T-helper 22 cell (primary cell): ENCODE measurements at regions not wholly inside any gene's neighbourhood (a gene's known extent, or its start where the extent isn't known, plus 50 kb on each side); places are given as distances from the start of the nearest gene placed in this dataset.

Experiments
- DNase-seq: peaks from one replicate; pipeline ENCODE4 v3.0.0-alpha.2; 2020; ENCODE audit warnings: low read depth

DNA sequence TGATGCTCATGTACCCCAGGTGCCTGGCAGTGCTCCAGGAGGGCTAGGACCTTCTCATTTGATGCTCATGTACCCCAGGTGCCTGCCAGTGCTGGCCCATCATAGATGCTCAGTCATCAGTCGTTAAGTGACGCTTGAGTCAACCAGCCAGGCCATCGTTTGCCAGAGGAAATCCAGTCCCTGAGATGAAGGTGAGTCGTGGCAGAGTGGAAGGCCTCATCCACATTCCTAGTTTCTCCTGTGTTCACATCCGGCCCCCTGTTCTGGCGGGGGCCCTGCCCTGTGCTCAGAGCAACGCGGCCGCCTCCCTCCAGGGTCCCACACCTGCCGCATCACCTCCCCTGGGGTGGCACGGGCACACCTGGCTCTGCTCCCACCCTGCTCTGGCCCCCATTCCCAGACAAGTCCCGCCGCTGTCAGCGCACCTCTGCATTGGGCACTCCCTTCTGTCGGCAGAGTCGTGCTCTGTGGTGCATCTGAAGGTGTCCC is 279.9 kb downstream of the BRD1 start:
- DNase-seq = no peak

DNA sequence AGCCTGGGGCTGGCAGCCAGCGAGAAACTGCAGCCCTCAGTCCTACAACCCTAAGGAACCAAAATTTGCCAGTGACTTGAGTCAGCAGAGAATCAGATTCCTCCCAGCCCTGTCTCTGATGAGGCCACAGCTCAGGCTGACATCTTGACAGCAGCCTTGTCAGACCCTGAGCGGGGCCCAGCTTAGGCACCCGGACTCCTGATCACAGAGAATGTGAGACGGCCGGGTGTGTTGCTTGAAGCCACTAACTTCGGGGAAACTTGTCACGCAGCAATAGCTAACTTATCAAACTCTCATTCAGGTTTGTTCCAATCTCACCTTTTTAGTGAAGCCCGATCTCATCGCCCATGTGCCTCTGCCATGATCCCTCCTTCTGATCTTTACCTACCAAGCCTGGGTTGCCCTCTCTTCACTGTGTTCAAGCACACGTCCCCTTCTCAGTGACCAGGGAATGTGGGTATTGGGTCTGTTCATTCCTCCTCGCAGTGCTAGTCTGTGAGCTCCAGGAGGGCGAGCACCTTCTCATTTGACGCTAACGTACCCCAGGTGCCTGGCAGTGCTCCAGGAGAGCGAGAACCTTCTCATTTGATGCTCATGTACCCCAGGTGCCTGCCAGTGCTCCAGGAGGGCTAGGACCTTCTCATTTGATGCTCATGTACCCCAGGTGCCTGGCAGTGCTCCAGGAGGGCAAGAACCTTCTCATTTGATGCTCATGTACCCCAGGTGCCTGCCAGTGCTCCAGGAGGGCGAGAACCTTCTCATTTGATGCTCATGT is 280.7 kb downstream of the BRD1 start:
- DNase-seq = no peak

DNA sequence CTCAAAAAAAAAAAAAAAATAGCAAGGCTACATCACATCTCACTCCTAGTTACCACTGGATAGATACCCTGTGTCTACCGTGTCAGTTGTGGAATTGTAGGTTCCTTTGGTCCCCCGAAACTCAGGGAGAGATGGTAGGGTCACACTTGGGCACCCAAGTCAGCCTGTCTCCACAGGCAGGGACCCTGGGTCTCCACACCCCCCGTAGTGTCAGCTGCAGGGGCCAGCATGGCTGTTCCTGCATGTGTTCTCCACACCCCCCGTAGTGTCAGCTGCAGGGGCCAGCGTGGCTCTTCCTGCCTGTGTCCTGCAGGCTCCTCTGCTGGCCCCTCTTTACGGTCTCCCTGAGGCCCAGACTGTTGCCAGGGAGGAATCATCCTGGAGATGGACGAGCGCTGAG is 282.1 kb downstream of the BRD1 start:
- no peak for DNase-seq

DNA sequence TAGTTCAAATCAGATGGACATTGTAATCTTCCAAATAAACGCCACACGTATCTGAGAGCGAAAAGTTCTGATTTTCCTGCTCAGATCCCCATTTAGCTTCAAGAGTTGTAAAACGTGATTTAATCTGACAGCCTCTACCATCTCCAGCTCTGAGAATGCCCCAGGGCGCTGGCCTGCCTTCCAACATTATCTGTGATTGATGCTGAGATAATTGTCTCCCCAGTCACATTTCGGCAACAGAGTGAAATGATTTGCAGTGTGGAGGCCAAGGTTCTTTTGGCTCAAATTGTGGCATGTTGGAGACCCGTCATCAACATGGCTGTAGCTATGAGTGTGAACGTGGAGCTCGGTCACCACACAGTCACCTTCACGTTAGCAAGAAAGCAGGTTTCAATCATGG is 283.4 kb downstream of the BRD1 start:
- DNase-seq = no peak

DNA sequence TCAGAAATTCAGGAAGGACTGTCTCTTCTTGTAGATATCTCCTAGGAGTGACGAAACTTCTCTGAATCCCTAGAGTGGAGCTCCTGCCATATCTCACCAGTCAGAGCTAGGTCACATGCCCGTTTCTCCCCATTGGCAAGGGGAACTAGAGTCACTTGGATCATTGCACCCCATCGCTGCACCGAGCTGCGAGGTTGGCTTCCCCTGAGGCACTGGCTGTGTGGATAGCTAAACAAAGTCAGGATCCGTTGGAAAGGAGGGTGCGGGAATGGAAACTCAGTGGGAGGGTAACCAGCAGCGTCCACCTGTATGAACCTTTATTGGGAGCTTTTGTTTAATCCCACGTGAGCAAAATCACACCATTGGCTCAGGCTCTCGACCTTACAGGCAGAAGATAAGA is 283.8 kb downstream of the BRD1 start:
- no peak for DNase-seq

DNA sequence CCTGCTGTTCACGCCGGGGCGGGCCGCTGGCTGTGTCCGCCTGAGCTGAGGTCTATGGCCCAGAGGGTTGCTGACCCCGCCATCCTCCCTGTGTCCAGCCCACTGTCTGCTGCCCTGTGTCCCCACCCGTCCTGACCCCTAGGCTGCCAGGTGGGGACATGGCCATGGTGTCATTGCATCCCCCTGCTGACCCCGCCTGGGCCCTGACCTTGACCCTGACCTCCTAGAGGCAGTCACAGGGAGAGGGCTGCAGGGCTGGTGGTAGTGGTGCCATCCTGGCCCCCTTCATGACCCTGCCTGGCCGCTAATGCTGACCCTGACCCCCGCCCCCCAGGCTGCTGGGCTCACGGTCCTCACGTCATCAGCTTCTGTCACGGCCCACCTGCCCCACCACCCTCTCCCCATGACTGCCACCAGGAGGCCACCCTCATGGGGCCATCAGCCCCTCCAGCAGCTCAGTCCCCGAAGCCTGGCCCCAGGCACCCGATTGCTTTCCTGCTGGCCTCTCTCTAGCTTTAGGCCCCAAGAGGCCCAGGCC is 285.9 kb downstream of the BRD1 start:
- DNase-seq = no peak

DNA sequence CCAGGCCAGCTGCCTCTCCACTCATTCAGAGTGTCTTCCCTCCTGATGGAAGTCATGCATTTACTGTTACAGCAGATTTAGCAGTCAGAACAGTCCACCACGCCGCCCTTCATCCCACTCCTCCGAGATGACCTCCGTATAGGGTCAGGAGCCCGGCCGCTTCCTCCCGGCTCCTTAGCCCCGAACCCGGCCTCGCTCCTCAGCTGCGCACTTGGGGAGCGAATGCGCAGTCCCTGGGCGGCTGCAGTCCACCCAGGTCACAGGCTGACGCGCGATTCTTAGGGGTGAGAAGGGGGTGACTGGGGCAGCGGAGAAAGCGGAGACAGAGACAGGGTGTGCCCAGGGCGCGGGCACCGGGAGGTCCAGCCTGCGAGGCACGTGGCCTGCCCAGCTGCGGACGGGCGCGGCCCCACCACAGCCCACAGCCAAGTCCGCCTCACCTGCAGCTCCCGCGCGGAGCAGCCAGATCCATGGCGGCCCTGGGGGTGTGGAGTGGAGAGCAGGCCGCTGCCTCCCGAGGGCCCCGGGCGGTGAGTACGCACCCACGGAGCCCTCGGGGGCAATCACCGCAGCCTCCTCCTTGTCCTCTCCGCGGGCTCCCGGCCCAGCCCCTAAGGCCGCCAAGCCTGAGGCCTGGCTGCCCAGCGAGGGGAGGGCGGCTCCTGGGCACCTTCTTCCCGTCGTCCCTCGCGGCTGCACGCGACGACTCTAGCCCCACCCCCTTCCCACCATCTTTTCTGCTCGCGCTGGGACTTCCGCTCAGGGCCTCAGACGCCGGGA is 286.6 kb downstream of the BRD1 start:
- no peak for DNase-seq

DNA sequence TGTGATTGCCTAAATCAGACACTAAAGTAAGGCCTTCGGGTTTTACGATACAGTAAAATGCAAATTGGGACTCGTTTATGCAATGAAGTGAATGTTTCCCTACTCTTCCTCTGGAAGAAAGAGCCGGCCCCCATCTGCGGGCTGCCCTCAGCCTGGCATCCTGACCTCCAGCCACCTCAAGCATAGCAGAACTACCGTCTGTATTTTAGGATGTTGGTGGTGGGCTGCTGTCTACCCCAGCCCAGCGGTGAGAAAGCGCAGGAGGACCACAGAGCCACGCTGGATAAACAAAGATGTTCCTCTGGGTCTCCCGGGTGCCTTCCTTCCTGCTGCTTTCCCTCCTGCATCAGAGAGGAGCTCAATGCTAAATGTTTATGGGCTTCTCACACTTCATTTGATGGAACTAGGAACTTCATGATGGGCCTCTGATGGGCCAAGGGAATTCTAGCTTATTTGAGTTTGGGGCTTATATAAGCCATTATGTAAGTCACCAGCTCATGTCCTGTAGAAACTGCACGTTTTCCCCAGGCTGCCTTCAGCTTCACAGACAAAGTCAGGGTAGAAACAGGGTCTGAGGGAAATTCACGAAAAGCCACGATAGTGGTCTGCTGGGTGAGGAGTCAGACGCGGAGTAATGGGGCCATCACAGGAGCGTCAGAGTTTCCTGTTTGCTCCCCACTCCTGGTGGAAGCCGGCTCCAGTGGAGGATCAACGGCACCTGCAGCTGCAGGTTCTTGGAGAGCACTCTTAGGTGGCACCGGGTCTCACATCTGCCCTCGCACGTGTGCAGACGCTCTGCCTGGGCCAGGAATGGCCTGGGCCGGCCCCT is 287.4 kb downstream of the BRD1 start:
- DNase-seq = no peak

DNA sequence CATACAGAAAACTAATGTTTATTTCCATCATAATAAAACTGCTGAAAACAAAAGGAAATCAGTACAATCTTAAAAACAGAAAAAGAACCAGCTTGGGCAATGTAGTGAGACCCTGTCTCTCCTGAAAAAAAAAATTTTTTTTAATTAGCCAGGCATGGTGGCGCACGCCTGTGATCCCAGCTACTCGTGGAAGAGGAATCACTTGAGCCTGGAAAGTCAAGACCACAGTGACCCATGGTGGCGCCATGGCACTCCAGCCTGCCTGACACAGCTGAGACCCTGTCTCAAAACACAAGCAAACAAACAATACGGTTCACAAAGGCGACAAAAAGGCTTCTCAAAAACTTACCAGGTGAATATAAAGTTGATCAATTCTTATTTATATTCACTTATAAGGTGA is 289.7 kb downstream of the BRD1 start:
- no peak for DNase-seq

DNA sequence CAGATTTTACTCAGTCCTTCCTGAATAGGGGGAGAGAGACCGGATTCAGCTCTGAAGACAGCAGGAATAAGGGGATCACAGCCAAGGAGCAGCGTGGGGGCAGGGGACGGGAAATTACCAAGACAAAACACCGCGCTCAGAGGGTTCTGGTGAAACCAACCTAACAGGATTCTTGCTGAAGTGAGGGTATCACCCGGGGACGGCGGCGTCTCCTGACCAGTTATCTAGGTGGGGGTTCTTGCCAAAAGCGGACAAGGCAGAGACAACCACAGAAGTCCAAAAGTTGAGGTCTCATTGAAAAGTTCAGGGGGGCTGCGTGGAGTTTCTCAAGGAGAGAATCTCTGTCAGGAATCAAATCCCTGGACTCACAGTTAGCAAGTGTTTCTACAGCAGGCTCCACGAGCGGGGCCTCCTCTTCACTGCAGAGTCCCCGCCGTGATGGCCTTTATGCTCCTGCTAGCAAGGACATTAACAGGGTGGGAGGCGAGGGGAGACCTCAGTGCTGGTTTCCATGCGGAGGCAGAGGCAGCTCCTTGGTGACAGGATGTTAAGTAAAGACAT is 291.0 kb downstream of the BRD1 start:
- DNase-seq = no peak

DNA sequence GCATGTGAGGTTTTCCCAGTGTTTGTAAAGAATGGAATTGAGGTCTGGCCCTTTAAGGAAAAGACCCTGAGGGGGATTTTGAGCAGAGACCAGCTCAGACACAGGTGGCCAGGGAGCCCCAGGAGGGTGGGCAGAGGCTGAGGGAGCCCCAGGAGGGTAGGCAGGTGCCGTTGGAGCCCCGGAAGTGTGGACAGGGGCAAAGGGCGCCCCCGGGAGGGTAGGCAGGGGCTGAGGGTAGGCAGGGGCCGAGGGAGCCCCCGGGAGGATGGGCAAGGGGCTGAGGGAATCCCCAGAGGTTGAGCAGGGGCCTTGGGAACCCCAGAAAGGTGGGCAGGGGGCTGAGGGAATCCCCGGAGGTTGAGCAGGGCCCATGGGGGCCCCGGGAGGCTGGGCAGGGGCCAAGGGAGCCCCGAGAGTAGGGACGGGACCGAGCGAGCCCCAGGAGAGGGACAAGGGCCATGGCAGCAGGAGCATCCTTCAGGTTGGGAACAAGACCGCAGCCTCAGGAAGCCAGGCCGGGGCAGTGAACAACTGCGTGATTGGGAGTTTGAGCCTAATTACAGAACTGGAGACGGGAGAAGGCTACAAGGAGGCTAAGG is 292.0 kb downstream of the BRD1 start:
- no peak for DNase-seq

DNA sequence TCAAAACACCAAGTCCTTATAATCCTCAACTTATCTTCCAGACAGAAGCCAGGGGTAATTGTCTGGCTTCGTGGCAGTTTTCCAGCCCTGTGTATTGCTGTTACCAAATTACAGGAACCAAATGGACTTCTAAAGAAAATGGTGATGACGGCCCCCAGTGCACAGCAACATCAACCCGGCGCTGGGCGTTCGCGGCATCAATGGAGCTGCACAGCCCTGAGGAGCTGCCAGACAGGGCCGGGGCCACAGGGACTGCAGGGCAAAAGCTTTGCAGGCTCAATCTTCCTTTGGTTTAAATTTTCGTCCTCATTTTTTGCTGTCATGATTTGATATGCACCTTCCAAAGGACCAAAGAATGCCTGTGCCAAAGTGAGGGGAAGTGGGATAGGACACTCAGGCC is 292.5 kb downstream of the BRD1 start:
- DNase-seq = no peak

DNA sequence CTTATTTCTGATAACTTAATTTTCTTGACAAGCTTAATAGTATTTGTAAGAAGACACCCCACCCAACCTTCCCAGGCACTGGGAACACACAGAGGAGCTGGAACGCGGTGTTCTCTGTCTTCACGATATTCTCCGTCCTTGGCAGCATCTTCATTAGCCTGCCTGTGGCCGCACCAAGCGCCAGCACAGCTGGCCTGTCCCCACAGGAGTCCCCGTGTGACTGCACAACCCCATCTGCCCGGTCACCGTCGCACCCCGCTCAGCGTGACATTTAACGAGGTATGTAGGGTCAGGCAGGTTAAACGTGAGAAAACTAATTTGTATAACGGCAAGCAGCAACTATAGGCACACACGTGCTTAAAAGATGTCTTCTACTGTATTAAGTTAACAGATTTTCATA is 293.3 kb downstream of the BRD1 start:
- DNase-seq = no peak

DNA sequence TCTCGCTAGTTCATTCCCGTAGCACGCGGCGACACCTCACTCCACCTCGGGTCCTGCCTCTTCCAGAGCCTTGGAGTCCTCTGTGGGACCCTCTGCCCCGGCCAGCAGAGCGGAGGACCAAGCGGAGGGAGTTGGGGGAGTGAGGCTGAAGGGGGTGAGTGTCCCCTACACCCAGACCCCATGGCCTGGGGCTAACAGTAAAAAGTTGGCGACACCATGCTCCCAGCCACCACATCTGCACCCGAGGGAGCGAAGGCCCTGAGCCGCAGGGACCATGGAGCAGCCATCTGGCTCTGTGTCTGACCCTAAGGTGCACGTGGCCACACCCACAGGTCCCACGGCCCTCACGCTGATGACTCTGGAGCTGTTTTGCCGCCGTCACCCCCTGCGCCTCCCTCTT is 293.8 kb downstream of the BRD1 start:
- no peak for DNase-seq

DNA sequence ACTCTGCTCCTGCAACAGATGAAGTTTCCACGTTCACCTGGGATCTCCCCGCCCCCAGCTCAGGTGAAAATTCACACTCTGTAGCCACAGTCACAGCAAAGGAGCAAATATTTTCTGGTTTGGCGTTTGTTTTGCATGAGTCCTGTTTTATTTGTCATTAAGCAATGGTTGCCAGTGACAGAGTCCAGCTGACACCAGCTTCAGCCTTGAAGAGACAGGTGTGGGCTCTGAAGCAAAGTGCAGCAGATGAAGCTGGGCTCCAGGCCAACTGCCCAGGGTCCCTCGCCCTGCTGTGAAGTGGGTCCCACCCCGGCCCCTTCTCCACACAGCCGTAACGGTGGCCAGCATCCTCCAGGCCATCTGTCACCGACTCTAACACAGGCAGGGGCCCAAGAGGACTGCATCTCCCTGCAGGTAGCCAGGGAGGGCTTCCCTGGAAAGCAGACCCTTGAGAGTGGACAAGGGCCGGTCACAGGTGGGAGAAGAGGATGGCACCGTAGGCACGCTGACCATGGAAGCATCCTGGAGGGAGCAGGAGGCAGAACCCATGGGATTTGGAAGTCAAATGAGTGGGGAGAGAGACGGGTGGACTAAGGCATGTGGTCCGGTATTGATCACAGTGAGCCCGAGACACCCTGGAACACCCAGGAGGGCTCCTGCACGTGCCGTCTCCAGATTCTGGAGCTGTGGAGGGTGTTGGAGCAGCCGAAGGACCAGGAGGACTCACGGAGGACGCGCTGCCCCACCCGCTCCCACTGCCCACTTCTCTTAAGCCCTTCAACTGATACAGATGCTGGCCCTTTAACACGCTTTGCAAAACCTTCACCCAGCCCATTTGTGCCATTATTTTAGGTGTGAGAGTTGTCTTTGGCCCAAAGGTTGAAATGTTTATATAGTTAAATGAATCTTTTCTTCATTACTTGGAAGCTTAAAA is 294.5 kb downstream of the BRD1 start:
- no peak for DNase-seq

DNA sequence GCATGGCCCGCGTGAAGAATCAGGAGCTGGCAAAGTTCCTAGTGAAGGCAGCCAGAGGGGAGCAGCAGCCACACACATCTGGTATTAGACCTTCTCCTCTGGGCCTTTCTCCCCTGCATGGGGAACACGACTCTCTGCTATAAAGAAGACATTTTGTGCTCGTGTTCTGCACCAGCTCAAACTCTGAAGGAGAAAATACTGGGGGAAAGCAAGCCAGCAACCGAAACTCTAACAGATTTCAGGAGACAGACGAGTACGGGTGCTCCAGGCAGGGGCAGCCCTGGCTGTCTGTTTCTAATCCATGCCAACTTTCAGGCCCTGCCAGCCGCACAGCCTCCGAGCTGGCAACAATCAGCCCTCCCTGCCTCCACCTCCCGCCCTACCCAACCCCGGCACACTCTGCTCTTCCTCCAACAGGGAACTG is 296.3 kb downstream of the BRD1 start:
- no peak for DNase-seq

DNA sequence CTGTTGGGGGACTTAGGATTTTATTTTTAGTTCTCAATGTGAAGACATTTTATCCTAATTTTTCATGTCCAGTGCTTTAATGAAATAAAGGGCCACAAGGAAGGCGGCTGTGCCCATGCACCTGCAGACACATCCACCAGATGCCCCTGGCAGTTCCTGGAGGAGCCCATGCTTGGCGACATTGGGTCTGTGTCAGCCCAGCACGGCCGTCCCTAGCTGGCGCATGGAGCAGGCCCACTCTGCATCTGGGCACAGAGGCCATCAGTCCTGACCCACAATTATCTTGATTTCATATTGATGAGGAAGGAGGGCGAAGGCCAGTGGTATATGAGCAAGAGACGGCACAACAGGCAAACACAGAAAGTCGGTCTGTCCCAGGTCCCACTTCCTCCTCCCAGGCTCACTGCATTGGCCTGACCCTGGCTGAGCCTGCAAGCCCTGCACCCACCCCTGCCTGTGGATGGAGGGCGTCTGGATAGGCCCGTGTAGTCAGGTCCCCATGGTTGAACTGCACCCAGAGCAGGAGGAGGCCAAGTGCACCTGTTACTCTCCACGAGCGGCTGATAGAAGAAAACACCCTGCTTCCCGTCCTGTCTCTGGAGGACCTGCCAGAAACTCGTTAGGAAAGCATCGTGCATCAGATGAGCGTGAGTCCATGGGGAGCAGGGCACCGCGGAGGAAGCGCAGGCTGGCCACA is 296.9 kb downstream of the BRD1 start:
- DNase-seq = no peak

DNA sequence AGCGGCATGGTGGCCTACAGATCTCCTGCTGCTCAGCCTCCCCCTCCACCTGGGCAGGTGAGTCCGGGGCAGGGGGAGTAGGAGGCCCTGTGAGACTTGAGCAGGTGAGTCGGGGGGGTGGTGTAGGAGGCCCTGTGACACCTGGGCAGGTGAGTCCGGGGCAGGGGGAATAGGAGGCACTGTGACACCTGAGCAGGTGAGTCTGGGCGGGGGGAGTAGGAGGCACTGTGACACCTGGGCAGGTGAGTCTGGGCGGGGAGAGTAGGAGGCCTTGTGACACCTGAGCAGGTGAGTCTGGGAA is 299.3 kb downstream of the BRD1 start:
- DNase-seq = no peak

DNA sequence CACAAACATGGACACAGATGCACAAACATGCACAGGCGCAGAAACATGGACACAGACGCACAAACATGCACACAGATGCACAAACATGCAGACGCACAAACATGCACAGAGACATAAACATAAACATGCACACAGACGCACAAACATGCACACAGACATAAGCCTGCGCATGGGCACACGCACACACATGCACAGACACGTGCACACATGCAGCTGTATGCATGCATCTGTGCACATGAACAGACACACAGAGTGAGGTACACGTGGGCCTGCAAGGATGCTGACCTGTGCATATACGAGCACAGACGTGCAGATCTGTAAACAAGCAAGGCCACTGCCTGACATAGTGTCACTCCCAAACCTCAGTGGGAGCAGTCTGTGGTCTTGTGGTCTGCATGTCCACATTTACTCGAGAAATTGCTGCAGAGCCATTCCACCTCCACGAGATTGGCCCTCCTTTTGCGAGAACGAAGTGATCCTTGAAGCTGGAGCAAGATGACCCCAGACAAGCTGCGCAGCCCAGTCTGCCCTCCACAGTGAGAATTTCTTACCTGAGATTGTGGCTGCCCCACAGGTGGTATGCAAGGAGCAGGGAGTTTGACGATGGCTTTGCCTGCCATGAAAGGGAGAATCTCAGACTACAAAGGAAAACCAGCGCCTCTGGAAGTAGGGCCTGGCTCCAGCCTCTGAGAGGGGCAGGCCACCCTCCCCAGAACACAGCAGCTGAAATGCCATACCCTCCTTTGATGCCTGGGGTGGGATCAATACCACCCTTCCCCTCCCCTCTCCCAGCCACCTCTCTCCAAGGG is 299.9 kb downstream of the BRD1 start:
- DNase-seq = no peak
